Natural killer cell treated with Interleukin-12 subunit alpha and Interleukin-12 subunit beta and Interleukin-15 and Interleukin-18, amount 100 ng/mL, for 72 hours (primary cell): ENCODE measurements at regions not wholly inside any gene's neighbourhood (a gene's known extent, or its start where the extent isn't known, plus 50 kb on each side); places are given as distances from the start of the nearest gene placed in this dataset.

Experiments
- ATAC-seq, 2 donors: fragments of 150-1000 bp; cut with Tn5 transposase in 1 of 2; sonication (Bioruptor Pico), chemical (Tn5 transposase) in 1 of 2; 2 replicates each; pipeline ENCODE4 v1.10.0; 2021
- DNase-seq: peaks from one replicate; pipeline ENCODE4 v3.0.0; 2022; ENCODE audit warnings: low spot score
- H3K27ac Mint-ChIP-seq, 2 donors: 1 replicate in 1 of 2; 2 replicates in 1 of 2; pipeline ENCODE4 v1.8.0; 2022; ENCODE audit warnings: mixed read lengths in 2 of 2, mild to moderate bottlenecking in 1 of 2, moderate library complexity in 1 of 2
- H3K27me3 Mint-ChIP-seq, 2 donors: 1 replicate in 1 of 2; 2 replicates in 1 of 2; pipeline ENCODE4 v1.8.0; 2022; ENCODE audit warnings: mixed read lengths in 2 of 2
- H3K36me3 Mint-ChIP-seq: one replicate; pipeline ENCODE4 v1.8.0; 2022; ENCODE audit warnings: mixed read lengths
- H3K4me1 Mint-ChIP-seq, 2 donors: 1 replicate in 1 of 2; 2 replicates in 1 of 2; pipeline ENCODE4 v1.8.0; 2022; ENCODE audit warnings: low read depth in 2 of 2, mixed read lengths in 2 of 2, mild to moderate bottlenecking in 1 of 2
- H3K4me3 Mint-ChIP-seq: one replicate; pipeline ENCODE4 v1.8.0; 2022; ENCODE audit warnings: mixed read lengths
- H3K9me3 Mint-ChIP-seq: 2 replicates; pipeline ENCODE4 v1.8.0; 2022; ENCODE audit warnings: mixed read lengths

DNA sequence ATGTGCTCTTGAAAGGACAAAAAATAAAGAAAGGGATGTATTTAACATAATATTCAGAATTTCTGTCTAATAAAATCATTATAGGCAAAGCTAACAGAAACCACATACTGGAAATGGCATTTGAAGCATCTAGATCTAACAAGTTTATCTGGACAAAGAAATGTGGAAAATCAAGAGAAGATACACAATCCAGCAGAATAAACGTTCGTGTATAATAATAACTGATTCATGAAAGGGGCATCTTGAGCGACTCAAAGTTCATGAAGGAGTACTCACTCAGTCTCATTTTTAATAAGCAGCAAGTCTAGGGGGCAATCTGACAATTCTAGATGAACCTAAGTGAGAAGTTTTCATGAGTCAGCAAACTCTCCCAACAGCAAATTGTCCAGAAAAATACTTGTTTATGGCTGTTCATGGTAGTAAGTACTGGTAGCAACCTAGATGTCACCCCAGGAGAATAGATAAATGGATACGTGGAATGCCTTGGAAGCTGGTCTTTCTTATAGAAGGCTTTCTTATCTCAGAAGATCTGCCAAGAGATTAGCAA, 541.8 kb downstream of the INHBA start:
- Mint-ChIP-seq H3K4me3 (no peak overlapping the region), H3K27me3 (no peaks in the 10 kb centered on the region), H3K27ac (no peak overlapping the region), H3K4me1 (no peaks in the 10 kb centered on the region), H3K9me3 (peaks cover 8% of the 10 kb centered on the region), H3K36me3 (no peaks in the 10 kb centered on the region)
- ATAC-seq (no peak), DNase-seq (no peak)

DNA sequence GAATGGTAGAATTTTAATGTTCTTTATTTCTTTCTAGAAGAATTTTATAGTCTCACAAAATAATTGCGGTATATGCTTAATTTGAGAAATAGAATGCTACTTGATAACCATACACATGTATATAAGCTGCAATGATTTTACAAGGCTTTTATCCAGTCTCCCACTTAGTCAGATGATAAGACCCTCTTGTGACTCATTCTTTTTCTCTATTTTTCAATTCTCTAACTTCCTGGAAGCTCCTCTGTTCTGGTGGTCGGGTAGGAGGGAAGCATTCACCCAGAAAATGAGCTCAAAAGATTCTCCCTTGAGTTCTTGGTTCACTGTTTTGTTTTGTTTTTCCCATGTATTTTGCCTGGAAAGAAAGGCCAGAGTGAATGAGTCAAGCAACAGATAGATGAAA, 546.6 kb downstream of the INHBA start:
- no peak overlapping the region for H3K27ac Mint-ChIP-seq
- no peaks in the 10 kb centered on the region for H3K36me3 Mint-ChIP-seq
- DNase-seq: no peak
- H3K9me3 Mint-ChIP-seq: peaks cover 13% of the 10 kb centered on the region
- no peaks in the 10 kb centered on the region for H3K4me1 Mint-ChIP-seq
- no peak for ATAC-seq
- H3K4me3 Mint-ChIP-seq: no peak overlapping the region
- H3K27me3 Mint-ChIP-seq: no peaks in the 10 kb centered on the region

DNA sequence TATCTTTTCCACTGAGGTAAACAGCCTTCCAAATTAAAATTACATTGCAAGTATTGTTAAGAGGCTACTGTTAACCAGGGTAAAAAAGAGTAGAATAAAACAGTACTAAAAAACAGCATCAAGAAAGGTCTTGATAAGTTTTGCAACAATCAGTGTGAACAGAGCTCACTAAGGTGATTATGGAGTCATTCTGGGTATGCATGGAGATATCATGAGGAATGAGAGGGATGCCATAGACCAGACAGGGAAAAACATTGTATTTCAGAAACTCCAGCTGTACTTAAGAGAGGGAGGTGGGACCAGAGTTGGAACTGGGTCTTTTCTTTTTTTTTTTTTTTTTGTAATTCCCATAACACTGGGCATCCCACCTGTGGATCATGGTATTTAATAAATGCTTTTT, 549.6 kb downstream of the INHBA start:
- Mint-ChIP-seq H3K27me3 (no peaks in the 10 kb centered on the region), H3K4me3 (no peak overlapping the region), H3K4me1 (no peaks in the 10 kb centered on the region), H3K9me3 (peaks cover 6% of the 10 kb centered on the region), H3K27ac (no peak overlapping the region), H3K36me3 (no peaks in the 10 kb centered on the region)
- DNase-seq: no peak
- no peak for ATAC-seq

DNA sequence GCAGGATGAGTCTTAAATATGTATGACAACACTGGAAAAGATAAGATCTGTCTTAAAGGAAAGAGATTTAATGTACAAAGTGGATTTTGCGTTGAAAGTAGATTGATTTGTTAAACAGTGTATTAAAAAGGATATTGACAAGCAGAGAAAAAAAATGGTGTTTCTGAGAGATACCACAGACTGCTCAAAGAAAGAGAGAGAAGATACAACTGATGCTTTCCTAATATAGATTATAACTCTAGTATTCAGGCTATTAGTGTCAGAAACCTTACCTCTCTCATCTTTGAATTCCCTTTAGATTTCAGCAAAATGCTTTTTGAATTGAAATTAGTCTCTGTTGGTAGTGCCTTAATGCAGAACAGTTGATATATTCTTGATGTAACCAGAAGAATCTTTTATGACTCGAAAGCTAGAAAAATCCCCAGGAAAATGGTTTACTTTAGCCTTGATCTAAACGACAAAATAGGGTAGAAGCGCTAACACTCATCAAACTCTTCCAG, 550.7 kb downstream of the INHBA start:
- Mint-ChIP-seq H3K4me1 (no peaks in the 10 kb centered on the region), H3K27ac (no peak overlapping the region), H3K27me3 (no peaks in the 10 kb centered on the region), H3K9me3 (peaks cover 5% of the 10 kb centered on the region), H3K4me3 (no peak overlapping the region), H3K36me3 (no peaks in the 10 kb centered on the region)
- DNase-seq (no peak), ATAC-seq (no peak)

DNA sequence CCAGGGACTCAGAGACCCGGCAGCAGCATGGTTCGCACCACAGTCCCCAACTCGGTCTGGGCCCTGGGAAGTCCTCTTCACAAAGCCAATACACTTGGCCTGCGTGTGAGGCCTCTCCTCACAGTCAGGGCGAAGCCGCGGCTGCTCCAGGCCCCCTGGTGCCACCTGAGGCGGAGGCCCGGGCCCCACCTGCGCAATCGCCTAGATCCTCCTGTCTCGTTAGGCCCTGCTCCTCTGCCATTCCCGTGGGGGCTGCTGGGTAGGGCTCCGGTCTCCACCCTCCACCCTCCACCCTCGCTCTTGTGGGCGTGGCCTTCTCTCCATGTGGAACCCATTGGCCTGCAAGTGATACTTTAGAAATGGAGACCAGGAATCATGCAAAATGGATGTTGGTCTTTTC, 553.3 kb downstream of the INHBA start:
- Mint-ChIP-seq H3K27ac (no peak overlapping the region), H3K27me3 (no peaks in the 10 kb centered on the region), H3K4me1 (no peaks in the 10 kb centered on the region), H3K36me3 (no peaks in the 10 kb centered on the region), H3K4me3 (no peak overlapping the region), H3K9me3 (peaks cover 4% of the 10 kb centered on the region)
- ATAC-seq (no peak), DNase-seq (no peak)

DNA sequence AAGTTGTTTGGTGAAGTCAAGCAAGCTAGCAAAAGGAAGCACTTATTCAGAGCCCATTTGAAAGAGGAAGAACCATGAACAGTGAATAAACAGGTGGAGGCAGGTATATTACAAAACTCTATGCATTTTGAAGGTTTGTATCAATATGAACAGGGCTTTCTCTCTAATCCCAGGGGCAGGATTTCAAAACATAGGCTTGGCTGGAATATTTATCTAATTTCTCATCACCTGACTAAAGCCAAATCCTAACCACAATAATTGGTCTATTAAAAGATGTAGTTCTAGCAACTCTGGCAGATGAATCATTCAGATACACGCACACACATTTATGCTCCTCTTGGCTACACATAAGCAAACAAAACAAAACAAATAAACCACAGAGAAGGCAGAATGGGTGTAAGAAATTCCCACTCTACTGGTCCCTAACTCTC, 554.4 kb downstream of the INHBA start:
- DNase-seq (no peak), ATAC-seq (no peak)
- Mint-ChIP-seq H3K27me3 (no peaks in the 10 kb centered on the region), H3K9me3 (peaks cover 4% of the 10 kb centered on the region), H3K4me3 (no peak overlapping the region), H3K4me1 (no peaks in the 10 kb centered on the region), H3K36me3 (no peaks in the 10 kb centered on the region), H3K27ac (no peak overlapping the region)

DNA sequence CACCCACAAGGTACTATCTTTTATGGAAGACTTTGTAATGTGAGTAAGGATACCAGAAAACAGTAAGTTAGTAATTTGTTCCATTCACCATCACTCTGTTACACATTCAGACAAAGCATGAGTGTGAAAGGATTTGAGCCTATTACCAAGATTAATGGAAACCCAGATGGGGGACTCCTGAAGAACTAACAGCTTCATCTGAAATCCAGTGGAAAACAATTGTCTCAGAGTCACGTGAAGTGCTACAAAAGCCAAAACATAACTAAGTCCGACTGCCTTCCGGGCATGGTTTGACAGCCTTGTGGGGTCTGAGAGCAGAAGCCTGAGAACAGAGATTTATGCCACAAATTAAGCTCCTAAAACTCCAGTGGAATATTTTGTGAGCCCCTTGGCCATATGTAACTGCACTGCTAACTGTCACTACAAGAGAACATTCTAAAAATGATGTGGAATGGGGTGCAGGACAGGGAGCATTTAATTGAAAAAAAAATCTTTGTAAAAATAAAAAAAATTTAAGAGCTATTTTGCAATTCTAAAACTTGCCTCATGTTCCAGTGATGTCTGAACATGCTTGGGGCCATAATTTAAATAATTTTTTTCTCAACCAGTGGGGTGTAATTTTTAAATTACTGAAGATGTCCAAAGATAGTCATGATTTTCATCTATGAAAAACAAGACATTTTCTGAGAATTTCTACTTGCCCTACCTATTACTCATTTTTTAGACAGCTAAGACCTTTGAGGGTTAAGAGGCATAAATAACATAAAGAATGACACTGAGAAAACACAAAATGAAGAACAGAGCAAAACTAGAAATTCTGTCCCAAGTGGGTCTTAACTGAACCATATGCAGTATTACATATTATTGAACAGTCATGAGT, 555.0 kb downstream of the INHBA start:
- no peaks in the 10 kb centered on the region for H3K4me1 Mint-ChIP-seq
- DNase-seq (no peak), ATAC-seq (no peak)
- no peaks in the 10 kb centered on the region for H3K36me3 Mint-ChIP-seq
- no peak overlapping the region for H3K4me3 Mint-ChIP-seq
- peaks cover 4% of the 10 kb centered on the region for H3K9me3 Mint-ChIP-seq
- no peaks in the 10 kb centered on the region for H3K27me3 Mint-ChIP-seq
- no peak overlapping the region for H3K27ac Mint-ChIP-seq

DNA sequence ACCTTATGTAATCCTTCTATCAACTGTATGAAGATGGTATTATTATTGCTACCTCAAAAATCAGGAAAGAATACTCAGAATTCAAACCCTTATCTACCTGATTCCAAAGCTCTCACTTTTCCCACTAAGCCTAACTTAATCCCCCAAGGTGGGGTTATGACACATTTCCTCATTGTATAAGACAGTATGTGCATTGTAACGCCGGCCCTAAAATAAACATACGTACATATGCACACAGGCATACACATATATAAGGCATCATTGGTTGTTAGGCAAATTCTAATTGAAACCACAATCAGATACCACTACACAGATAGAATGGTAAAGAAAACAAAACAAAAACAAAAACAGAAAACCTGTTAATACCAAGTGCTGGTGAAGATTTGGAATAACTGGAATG, 556.5 kb downstream of the INHBA start:
- Mint-ChIP-seq H3K4me1 (no peaks in the 10 kb centered on the region), H3K4me3 (no peak overlapping the region), H3K9me3 (peaks cover 4% of the 10 kb centered on the region), H3K27me3 (no peaks in the 10 kb centered on the region), H3K27ac (no peak overlapping the region), H3K36me3 (no peaks in the 10 kb centered on the region)
- DNase-seq: no peak
- ATAC-seq: no peak

DNA sequence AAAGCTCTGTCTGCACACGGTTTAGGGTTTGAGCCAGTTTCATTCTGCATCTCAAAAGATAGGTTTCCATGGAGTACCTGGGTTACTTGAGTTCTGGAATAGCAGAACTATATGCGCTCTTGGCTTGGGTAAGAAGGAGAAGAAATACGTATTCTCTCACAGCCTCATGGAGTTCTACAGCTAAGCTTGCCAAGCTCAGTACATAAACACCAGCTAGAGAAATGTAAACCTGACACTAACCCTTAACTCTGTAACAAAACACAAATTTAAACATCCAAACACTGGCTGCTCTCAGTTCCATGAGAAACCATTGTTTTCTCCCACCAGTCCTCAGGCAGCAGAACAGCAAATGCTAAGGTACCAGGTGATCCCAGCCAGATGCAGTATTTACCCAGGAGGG, 557.2 kb downstream of the INHBA start:
- no peaks in the 10 kb centered on the region for H3K36me3 Mint-ChIP-seq
- DNase-seq: no peak
- H3K27me3 Mint-ChIP-seq: no peaks in the 10 kb centered on the region
- H3K4me3 Mint-ChIP-seq: no peak overlapping the region
- no peak for ATAC-seq
- peaks cover 6% of the 10 kb centered on the region for H3K9me3 Mint-ChIP-seq
- H3K4me1 Mint-ChIP-seq: no peaks in the 10 kb centered on the region
- H3K27ac Mint-ChIP-seq: no peak overlapping the region

DNA sequence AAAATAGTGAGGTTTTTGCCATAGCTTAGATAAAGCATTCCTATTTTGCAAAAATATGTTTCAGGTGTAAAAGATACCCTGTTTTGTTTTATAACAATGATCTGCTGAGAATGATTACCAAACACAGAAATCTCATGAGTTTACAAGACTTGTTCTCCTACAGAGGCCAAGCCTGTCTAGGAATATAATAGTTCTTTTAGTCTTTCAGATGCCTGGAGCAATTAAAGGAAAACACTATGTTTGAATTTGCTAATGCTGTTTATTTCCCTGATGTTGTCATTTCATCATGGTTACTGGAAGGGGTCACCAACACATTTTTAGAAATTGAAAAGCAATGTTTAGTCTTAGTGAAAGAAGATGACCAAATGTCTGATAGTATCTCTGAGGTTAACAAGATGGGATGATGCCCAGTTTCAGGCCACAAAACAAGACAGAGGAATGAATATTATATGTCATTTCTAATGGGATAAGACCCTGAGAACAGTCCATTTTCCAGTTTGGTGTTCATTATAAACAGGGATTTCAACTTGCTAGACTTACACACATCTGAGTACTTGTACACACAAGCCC, 559.9 kb downstream of the INHBA start:
- no peak overlapping the region for H3K27ac Mint-ChIP-seq
- DNase-seq: no peak
- no peaks in the 10 kb centered on the region for H3K36me3 Mint-ChIP-seq
- no peak for ATAC-seq
- no peak overlapping the region for H3K4me3 Mint-ChIP-seq
- H3K9me3 Mint-ChIP-seq: peaks cover 6% of the 10 kb centered on the region
- H3K27me3 Mint-ChIP-seq: no peaks in the 10 kb centered on the region
- no peaks in the 10 kb centered on the region for H3K4me1 Mint-ChIP-seq

DNA sequence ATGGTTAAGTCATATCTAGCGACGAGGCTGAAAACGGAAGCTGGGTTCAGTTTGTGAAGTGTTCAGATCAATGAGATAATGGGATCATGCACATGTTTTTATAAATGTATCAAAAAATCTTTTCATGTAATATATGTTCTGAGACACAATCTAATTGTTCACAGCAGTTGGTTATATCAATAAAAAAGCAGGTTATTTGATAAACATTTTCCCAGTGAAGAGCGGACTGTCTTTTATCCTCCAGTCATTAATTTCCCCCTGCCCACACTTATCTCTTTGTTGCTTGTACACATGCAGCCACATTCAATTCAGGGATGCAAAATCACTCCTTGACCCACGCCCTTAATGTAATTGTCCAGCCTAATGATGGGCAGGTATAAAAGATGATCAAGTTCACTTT, 563.1 kb downstream of the INHBA start:
- ATAC-seq (no peak), DNase-seq (no peak)
- Mint-ChIP-seq H3K36me3 (no peaks in the 10 kb centered on the region), H3K27me3 (no peaks in the 10 kb centered on the region), H3K4me3 (no peak overlapping the region), H3K27ac (no peak overlapping the region), H3K9me3 (peaks cover 5% of the 10 kb centered on the region), H3K4me1 (no peaks in the 10 kb centered on the region)

DNA sequence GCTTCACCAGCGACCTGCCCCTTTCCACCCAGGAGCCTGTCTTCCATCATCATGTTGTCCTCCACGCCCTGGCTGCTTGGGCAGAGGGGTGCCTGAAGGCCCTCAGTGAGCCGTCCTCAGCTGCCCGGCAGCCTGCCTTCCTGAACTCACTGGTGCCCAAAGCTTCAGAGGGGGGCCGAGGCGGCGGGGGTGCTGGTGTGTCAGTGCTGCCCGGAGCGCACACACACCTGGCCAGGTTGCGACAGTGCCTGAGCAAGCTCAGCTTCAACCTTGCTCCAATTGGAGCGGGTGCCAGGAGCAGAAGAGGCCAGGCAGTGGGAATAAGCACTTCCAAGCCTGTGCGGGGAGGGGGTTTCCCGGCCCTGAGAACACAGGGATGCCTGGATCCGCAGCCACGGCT, 566.3 kb downstream of the INHBA start:
- peak in 1 of 2 donors; percentile 34 for ATAC-seq
- Mint-ChIP-seq H3K27ac (no peak overlapping the region), H3K27me3 (no peaks in the 10 kb centered on the region), H3K4me1 (no peaks in the 10 kb centered on the region), H3K36me3 (no peaks in the 10 kb centered on the region), H3K4me3 (no peak overlapping the region), H3K9me3 (peaks cover 5% of the 10 kb centered on the region)
- no peak for DNase-seq

DNA sequence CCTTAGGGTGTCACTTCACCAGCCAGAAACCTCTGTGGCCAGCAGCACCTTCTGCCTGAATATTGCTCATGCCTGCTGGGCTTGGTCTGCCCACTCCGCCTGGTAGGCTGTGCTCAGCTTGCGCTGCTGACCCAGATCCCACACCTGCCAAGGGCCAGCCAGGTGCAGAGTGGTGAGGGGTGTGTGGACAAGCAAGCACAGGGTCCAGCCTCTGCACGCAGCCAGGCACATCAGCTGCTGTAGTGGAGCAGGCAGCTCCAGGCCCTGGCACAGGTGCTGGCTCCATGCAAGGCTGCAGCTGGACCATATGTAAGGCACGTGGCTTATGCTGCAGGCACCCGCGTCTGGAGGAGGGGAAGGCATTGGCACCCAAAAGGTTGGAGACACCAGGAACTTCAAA, 567.4 kb downstream of the INHBA start:
- H3K27ac Mint-ChIP-seq: no peak overlapping the region
- H3K9me3 Mint-ChIP-seq: peaks cover 3% of the 10 kb centered on the region
- ATAC-seq: peak in 1 of 2 donors; percentile 36

More for the DNA sequence above, 567.4 kb downstream of the INHBA start:
- no peak overlapping the region for H3K4me3 Mint-ChIP-seq
- no peaks in the 10 kb centered on the region for H3K36me3 Mint-ChIP-seq
- DNase-seq: no peak
- H3K27me3 Mint-ChIP-seq: no peaks in the 10 kb centered on the region
- no peaks in the 10 kb centered on the region for H3K4me1 Mint-ChIP-seq
